ENCODE measurements at regions not wholly inside any gene's neighbourhood (a gene's known extent, or its start where the extent isn't known, plus 50 kb on each side); places are given as distances from the start of the nearest gene placed in this dataset.

GRCh38 chr7:3120513-3120912 lies 76.8 kb upstream of the CARD11 start:
- TF ChIP-seq EZH2phosphoT487 (IDR thresholded peaks at IDR 0.05; ENCODE audit: borderline replicate concordance, low read length) (no peak), CTCF (IDR thresholded peaks at IDR 0.05; ENCODE audit: low read depth, low read length, poor library complexity, severe bottlenecking) (no peak)
